ENCODE measurements at regions not wholly inside any gene's neighbourhood (a gene's known extent, or its start where the extent isn't known, plus 50 kb on each side); places are given as distances from the start of the nearest gene placed in this dataset.
"Not testable (repeated sequence)": the region's sequence is repeated elsewhere in the genome, so short reads cannot be mapped to it uniquely, and the experiment has no call there.

DNA sequence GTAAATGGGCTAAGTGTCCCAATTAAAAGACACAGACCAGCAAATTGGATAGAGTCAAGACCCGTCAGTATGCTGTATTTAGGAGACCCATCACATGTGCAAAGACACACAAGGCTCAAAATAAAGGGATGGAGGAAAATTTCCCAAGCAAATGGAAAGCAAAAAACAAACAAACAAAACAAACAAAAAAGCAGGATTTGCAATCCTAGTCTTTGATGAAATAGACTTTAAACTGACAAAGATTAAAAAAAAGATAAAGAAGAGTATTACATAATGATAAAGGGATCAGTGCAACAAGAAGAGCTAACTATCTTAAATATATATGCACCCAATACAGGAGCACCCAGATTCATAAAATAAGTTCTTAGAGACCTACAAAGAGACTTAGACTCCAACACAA is 429.6 kb downstream of the MAT2B start:
- in situ Hi-C loops (cut with MboI; ENCODE audit: low sequenced_read_pairs) = not testable (repeated sequence)

DNA sequence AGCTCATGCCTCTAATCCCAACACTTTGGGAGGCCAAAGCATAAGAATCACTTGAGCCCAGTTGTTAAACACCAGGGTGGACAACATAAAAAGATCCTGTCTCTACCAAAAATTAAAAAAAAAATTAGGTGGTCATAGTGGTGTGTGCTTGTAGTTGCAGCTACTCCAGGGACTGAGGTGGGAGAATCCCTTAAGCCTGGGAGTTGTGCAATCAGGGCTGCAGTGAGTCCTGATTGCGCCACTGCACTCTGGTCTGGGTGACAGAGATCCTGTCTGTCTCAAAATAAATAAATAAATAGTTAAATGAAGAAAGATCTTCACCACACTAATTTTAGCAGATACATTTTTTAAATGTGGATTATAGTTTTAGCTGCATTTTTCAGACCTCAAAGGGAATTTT is 433.2 kb downstream of the MAT2B start:
- in situ Hi-C loops (cut with MboI; ENCODE audit: low sequenced_read_pairs) = no loop called here

DNA sequence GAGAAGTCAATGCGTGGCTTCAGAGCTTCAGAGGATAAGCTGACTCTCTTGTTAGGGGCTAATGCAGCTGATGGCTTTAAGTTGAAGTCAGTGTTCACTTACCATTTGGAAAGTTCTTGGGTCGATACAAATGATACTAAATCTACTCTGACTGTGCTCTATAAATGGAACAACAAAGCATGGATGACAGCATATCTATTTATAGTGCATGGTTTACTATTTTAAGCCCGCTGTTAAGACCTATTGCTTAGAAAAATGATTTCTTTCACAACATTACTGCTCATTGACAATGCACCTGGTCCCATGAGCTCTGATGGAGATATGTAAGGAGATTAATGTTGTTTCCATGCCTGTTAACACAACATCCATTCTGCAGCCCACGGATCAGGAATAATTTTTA is 435.7 kb downstream of the MAT2B start:
- in situ Hi-C loops (cut with MboI; ENCODE audit: low sequenced_read_pairs) = no loop called here

DNA sequence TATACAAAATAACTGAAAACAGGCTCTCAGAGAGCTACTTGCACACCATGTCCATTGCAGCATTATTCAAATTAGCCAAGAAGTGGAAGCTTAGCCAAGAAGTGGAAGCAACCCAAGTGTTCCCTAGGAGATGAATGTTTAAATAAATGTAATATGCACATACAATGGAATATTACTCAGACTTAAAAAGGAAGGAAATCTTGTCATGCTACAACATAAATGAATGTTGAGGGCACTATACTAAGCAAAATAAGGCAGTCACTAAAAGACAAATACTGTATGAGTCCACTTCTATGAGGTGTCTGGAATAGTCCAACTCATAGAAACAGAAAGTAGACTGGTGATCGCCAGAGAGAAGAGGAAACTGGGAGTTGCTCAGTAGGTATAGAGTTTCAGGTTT is 438.1 kb downstream of the MAT2B start:
- in situ Hi-C loops (cut with MboI; ENCODE audit: low sequenced_read_pairs) = no loop called here

DNA sequence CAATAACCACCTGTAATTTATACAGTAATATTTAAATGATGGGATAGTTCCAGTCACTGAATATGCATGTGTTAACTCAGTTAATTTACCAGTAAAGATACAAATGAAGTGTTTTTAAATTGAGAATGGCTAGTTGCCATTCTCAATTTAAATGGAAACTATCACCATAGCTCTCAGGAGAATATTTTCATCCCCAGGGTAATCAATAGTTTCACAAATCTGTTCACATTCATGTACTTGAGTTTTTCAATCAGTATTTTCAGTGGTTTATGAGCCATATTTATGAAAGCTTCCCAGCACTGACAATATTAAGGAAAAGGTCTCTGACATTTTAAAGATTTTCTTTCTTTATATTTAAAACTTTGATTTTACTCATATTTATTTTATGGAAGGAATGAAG is 439.3 kb downstream of the MAT2B start:
- in situ Hi-C loops (cut with MboI; ENCODE audit: low sequenced_read_pairs) = no loop called here

DNA sequence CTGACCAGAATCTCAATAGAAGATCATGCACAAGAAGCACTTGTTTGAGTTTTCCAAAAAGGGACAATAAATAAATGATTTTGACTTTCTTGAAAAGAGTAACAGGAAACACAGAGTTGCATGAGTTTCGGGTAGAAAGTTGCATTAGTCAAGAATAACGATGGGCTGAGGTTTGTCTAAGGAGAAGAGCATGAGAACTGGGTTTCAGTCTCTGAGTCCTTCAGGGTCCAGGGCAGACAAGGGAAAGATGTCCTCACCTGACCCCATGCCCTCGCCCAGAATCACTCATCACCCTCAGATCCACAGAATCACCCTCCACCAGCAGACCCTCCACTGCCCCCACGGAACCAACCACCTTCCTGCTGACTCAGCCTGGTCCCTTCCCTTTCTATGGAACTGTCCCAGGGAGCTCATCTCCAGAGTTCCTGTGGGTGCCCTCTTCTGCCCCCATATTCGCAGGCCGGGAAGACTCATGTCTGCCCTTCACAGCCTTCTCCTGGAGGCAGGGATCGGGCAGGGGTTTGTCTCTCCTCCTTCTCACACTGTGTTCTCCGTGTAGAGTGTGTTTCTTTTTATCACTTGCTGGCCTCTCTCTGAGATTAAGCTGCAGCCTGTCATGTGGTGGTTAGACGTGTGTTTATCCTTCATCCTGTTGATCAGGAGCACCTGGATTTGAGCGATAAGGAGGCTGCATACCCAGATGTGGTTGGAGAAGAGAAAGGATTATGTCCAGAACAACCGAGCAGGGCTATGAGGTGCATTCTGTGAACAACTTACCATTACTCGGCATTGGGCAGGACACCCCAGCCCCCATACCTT is 442.6 kb downstream of the MAT2B start:
- in situ Hi-C loops (cut with MboI; ENCODE audit: low sequenced_read_pairs) = no loop called here

DNA sequence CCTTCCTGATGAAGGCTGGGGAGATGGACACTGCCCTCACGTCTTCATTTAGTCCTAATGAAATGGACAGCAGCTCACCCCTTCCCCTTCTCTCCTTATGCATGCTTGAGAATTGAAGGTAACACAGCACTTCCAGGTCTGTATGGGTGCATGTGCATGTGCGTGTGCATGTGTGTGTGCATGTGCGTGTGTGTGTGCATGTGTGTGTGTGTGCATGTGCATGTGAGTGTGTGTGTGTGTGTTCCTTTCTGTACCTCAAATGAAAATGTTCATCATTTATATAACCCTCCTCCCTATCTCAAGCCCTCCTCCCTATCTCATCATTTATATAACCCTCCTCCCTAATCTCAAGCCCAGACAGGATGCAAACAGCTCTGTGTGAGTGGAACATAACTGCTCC is 444.8 kb downstream of the MAT2B start:
- in situ Hi-C loops (cut with MboI; ENCODE audit: low sequenced_read_pairs) = no loop called here

DNA sequence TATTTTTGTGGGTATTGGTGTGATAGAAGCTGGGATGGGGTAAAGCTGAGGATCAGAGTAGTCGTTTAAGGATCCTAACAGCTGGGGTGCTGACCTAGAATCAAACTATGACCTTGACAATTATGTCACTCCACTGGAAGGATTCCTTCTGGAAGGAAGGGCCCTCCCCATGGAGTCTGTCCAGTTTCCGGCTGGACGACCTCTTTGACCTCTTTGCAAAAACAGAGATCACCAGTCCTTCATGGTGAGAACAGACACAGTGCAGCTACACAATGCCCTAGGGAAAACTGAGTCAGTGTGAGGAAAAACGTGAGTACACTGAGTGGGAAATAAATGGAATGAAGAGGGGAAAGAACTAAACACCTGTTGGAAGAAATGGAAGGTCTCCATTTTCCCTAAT is 445.6 kb downstream of the MAT2B start:
- in situ Hi-C loops (cut with MboI; ENCODE audit: low sequenced_read_pairs) = no loop called here

DNA sequence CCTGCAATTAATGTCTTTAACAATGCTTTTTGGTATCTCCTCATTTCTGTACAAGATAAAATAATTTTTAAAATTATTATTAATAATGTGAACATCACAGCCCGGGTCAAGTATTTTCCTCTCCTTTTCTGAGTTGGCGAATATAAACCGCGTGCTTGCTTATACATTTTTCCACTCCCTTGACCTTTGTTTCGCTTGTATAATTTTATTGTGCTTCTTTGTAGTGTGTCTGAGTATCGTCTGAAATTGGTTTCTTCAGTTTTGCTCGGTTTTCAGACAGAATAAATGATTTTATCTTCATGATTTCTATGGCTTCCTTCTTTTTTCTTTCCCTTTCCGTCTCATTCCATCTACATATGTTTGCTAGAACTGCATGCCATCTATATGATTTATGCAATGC is 448.5 kb downstream of the MAT2B start:
- in situ Hi-C loops (cut with MboI; ENCODE audit: low sequenced_read_pairs) = no loop called here

DNA sequence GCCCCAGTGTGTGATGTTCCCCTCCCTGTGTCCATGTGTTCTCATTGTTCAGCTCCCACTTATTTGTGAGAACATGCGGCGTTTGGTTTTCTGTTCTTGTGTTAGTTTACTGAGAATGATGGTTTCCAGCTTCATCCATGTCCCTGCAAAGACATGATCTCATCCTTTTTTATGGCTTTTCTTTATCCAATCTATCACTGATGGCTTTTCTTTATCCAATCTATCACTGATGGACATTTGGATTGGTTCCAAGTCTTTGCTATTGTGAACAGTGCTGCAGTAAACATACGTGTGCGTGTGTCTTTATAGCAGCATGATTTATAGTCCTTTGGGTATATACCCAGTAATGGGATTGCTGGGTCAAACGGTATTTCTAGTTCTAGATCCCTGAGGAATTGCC is 455.8 kb downstream of the MAT2B start:
- in situ Hi-C loops (cut with MboI; ENCODE audit: low sequenced_read_pairs) = not testable (repeated sequence)

DNA sequence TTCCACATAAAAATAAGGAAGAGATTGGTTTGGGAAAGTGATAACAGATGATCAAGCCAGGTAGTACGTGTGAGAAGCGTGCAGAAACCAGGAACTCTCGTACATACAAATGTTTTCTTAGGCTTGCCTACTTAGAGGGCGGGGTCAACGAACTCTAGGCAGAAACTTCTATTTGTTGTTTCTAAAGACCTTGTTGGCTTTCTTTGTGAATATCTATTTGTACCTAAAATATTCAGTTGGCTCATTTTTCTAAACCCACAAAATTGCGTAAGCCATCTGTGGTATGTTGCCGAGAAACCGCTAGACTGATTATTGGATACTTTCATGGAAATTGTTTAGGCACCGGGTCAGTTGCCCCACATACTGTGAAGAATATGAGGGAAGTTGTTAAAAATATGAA is 458.5 kb downstream of the MAT2B start:
- in situ Hi-C loops (cut with MboI; ENCODE audit: low sequenced_read_pairs) = no loop called here

DNA sequence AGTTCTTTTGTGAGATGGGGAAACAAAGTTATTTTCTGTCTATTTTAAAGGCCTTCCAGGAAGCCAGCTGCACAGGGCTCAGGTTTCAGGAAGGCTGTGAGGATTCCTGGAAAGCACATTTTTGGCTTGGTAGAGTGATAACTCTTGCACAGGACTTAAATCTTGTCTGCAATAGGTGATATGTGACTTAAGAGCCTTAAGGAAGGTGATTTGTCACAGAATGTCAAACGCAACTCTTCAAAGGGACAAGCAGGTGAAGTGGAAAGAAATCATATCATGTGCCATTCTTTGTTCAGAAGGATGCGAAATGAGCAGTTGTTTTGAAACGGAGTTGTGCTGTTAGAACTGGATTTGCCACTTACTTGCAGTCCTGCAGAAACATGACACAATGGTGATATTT is 459.3 kb downstream of the MAT2B start:
- in situ Hi-C loops (cut with MboI; ENCODE audit: low sequenced_read_pairs) = no loop called here

DNA sequence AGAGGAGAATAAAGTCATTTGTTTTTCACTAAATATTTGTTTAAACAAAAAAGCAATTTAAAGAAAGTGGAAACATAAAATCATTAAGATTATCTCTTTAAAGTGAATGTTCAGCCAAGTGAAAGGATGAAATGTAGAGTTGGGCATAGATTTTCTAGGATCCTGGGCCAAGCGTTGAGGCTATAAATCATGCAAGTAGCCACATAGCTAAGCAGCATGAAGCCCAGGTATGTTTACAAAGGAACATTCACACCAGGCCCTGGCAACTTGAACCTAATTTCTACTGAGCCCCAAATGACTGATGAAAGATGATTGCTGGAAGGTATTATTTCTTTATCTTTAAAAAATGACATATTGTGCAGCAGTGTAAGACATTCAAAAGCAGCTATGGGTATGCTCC is 461.8 kb downstream of the MAT2B start:
- in situ Hi-C loops (cut with MboI; ENCODE audit: low sequenced_read_pairs) = no loop called here

DNA sequence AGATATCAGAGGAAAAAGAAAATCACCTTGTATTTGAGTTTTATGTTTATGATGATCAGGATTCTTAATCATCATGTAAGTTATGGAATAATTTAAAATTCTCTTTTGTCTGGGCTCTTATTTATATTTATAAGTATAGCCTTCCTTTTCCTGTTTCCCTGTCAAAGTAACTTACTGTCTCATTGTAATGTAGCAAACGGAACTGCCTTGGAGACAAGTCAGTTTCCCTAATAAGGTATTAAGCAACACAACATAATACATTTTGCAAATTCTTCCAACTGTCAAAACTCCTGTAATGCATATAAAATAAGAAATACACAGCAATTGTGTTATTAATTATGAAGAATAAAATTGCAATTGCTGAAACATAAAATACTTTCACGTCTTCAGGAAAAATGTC is 463.2 kb downstream of the MAT2B start:
- in situ Hi-C loops (cut with MboI; ENCODE audit: low sequenced_read_pairs) = no loop called here

DNA sequence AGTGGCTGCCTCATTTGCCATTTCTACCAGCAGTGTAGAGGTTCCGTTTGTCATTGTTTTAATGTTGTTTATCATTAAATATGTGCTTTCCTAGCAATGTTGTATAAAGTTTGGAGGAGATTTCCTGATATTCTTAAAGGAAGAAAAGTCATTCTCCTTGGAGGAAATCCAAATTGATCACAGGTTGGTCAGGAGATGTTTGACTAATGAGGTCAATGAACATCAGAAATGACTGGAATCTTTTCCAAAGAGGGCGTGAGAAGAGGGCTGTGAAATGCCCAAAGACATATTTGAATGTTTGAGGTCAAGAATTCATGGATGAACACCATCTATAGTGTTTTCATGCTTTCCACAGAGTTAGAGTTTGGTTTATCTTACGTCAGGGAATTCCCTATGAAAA is 471.3 kb downstream of the MAT2B start:
- in situ Hi-C loops (cut with MboI; ENCODE audit: low sequenced_read_pairs) = no loop called here

DNA sequence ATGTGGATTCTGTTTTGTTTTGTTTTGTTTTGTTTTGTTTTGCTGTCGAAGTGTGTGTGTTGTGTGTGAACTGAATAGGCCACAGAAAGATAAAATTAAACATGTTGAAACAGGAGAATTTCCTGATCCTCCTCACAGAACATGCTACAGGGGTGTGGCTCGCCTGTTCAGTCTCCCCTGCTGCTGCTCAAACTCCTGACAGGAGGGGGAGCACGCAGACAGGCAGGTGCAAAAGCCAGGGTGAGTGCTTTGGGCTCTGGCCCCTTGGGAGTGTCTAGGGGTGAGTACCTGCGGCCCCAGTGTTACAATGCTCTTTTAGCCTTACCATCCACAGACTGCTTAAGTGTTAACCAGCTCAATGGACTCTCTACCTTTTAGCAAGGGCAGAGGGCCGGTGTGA is 473.5 kb downstream of the MAT2B start:
- in situ Hi-C loops (cut with MboI; ENCODE audit: low sequenced_read_pairs) = no loop called here

DNA sequence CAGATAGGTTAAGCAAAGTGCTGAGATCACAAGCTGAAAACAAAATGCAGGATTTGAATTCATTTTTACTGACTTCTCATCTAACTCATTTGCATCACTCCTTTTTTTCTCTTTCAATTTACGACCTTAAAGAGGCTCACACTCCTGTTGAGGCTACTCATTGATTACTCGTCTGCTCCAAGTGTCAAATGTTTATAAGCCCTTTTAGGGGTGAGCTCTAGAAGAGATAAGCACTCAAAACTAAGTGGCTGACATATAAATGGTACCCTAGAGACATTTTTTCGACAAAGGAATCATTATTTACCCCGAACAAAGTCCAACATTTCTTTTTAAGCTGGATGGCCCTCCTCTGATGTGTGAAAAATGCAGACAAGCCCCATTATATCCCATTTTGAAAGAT is 483.1 kb downstream of the MAT2B start:
- in situ Hi-C loops (cut with MboI; ENCODE audit: low sequenced_read_pairs) = no loop called here

DNA sequence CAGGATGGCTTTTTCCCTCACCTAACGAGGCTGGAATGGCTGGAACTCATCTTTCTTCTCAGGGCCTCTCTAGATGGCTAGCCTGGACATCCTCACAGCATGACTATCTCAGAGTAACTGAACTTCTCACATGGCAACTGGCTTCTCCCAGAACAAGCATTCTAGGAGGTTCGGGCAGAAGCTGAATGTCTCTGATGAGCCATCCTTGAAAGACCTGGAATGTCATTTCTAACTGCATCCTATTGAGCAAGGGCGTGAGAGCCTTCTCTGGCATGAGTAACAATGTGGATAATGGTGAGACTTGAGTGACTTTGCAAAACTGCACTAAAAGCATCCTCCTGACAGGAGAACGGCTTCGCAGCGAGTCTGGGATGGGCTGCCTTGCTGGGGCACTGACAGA is 487.7 kb downstream of the MAT2B start:
- in situ Hi-C loops (cut with MboI; ENCODE audit: low sequenced_read_pairs) = no loop called here

DNA sequence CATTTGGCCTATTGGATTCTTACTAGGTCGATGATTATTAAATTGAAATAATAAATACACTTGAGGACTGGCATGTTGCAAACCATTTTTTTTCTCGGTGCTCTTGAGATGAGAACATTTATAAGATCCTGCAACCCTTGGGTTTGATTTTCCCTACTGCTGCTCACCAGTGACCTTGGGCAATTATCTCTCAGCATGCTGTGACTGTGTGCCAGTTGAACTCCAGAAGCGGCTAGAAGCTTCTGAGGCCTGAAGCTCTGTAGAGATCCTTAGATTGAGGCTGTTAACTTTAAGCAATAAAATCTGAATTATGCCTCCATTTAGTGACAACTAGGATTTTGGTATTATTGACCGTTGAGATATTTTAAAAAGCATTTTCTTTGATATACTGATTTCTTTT is 489.8 kb downstream of the MAT2B start:
- in situ Hi-C loops (cut with MboI; ENCODE audit: low sequenced_read_pairs) = no loop called here

DNA sequence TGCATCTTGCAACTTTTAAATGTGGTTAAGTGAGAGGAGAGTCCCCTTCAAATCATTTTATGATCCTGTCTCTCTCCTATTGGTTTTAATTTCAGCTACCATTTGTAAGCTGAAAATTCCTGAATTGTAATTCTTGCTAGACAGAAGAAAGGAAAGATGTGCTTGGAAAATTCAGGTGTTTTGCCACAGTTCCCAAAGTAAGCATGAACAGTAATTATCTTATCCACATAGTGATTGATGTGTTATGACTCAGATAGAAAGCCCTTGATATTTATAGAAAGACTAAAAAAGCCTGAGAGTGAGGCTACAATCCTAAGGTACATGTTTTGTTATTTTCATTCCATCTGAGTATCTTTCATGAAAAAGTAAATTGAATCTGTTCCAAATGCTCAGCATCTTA is 492.5 kb downstream of the MAT2B start:
- in situ Hi-C loops (cut with MboI; ENCODE audit: low sequenced_read_pairs) = no loop called here

DNA sequence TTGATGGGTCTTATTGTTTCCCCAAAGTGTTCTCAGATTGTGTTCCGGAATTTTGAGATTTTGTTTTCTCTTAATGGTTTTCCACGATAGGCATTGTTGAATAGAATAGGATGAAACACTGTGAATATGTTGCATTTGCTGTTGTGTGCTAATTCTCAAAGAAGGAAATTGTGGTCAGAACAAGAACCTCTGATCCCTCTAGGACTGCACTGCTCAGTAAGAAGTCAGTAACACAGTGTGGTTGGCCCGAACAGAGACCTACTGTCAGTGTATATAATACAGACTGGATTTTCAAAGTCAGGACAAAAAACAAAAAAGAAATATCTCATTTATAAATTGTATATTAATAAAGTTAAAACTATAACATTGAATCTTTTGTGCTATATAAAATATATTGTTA is 494.8 kb downstream of the MAT2B start:
- in situ Hi-C loops (cut with MboI; ENCODE audit: low sequenced_read_pairs) = no loop called here

DNA sequence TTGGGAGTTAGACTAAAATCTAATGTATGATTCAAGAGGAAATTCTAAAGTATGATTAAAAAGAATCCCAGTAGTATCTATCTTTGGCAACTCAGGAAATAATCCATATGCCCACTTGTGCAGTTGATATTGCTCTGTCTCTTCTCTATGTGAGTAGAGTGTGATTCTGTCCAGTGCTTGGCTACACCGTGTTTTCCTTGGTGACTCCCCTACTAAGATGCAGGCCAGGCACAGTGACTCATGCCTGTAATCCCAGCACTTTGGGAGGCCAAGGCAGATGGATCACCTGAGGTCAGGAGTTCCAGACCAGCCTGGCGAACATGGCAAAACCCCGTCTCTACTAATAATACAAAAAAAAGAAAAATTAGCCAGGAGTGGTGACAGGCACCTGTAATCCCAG is 495.4 kb downstream of the MAT2B start:
- in situ Hi-C loops (cut with MboI; ENCODE audit: low sequenced_read_pairs) = no loop called here

DNA sequence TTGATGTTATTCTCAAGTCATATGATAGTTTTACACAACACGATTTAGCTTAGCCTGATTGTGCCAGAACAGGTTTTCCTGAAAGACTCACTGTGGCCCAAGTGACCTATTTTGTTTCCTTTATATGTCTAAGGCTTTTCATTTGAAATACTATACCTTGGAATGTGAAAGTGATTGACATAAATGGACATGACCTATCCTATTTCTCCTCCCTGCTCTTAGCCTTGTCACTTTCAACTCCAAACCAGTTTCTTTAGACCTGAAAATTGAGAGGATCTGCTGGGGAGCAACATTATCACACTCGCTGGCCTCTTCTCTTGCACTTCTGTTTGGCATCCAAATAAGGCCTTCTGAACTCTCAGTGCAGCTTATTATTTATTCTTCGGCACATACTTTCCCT is 496.8 kb downstream of the MAT2B start:
- in situ Hi-C loops (cut with MboI; ENCODE audit: low sequenced_read_pairs) = no loop called here

Data from HL-60/S4 (cell line).